ENCODE measurements at regions not wholly inside any gene's neighbourhood (a gene's known extent, or its start where the extent isn't known, plus 50 kb on each side); places are given as distances from the start of the nearest gene placed in this dataset.

DNA sequence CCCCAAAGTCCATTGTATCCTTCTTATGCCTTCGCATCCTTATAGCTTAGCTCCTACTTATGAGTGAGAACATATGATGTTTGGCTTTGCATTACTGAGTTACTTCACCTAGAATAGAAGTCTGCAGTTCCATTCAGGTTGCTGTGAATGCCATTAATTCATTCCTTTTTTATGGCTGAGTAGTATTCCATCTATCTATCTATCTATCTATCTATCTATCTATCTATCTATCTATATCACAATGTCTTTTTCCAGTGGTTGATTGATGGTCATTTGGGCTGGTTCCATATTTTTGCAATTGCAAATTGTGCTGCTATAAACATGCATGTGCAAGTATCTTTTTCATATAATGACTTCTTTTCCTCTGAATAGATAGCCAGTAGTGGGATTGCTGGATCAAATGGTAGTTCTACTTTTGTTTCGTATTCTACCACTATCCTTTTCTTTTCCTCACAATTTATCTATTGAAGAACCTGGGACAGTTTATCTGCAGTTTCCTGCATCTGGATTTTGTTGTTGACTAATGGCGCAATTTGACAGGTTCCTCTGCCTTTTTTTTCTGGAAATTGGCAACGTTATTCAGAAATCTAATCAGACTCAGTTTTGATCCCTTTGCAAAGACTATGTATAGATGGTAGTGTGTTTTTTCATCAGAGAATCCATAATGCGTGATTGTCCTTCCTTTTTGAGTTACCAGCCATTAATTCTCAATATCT is 287.2 kb downstream of the ARL4A start:
- no peak for TF ChIP-seq TAF1 (IDR thresholded peaks at IDR 0.05; ENCODE audit: borderline replicate concordance, insufficient read depth, low read length)
- TF ChIP-seq FOXP2 (optimal IDR thresholded peaks at IDR 0.05; ENCODE audit: borderline replicate concordance, extremely low read depth, extremely low read length, insufficient read depth), result no peak
- TF ChIP-seq SIN3A (IDR thresholded peaks at IDR 0.05; ENCODE audit: borderline replicate concordance, insufficient read depth, low read length), result no peak
- no peak for TF ChIP-seq POLR2AphosphoS5 (IDR thresholded peaks at IDR 0.05; ENCODE audit: low read depth, low read length)
- TF ChIP-seq, protein P1, sequence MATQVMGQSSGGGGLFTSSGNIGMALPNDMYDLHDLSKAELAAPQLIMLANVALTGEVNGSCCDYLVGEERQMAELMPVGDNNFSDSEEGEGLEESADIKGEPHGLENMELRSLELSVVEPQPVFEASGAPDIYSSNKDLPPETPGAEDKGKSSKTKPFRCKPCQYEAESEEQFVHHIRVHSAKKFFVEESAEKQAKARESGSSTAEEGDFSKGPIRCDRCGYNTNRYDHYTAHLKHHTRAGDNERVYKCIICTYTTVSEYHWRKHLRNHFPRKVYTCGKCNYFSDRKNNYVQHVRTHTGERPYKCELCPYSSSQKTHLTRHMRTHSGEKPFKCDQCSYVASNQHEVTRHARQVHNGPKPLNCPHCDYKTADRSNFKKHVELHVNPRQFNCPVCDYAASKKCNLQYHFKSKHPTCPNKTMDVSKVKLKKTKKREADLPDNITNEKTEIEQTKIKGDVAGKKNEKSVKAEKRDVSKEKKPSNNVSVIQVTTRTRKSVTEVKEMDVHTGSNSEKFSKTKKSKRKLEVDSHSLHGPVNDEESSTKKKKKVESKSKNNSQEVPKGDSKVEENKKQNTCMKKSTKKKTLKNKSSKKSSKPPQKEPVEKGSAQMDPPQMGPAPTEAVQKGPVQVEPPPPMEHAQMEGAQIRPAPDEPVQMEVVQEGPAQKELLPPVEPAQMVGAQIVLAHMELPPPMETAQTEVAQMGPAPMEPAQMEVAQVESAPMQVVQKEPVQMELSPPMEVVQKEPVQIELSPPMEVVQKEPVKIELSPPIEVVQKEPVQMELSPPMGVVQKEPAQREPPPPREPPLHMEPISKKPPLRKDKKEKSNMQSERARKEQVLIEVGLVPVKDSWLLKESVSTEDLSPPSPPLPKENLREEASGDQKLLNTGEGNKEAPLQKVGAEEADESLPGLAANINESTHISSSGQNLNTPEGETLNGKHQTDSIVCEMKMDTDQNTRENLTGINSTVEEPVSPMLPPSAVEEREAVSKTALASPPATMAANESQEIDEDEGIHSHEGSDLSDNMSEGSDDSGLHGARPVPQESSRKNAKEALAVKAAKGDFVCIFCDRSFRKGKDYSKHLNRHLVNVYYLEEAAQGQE (IDR thresholded peaks at IDR 0.05; ENCODE audit: insufficient read depth in 1 of 2, low read depth in 2 of 2, low read length in 2 of 2), result no peak
